PC-3 (cell line): ENCODE measurements at regions not wholly inside any gene's neighbourhood (a gene's known extent, or its start where the extent isn't known, plus 50 kb on each side); places are given as distances from the start of the nearest gene placed in this dataset.

Experiments used
- CTCF ChIP-seq: fragments of 300-600 bp; sonication (generic); conservative IDR thresholded peaks from 2 replicates; pipeline ENCODE4 v1.5.1; 2017; ENCODE audit warnings: antibody characterized with exemption, low read depth, mild to moderate bottlenecking, low read length
- EZH2 ChIP-seq: fragments of 300-600 bp; sonication (generic); IDR thresholded peaks from one replicate; pipeline ENCODE4 v1.6.1; 2017; ENCODE audit warnings: antibody characterized with exemption, mild to moderate bottlenecking, low read length; ENCODE audit not compliant: unreplicated experiment
- EZH2phosphoT487 ChIP-seq: fragments of 300-600 bp; sonication (generic); IDR thresholded peaks from 2 replicates; pipeline ENCODE4 v1.6.1; 2018; ENCODE audit warnings: mild to moderate bottlenecking, antibody characterized with exemption, low read length, borderline replicate concordance

- TF ChIP-seq CTCF, result no peak
- no peak for TF ChIP-seq EZH2
- TF ChIP-seq EZH2phosphoT487, result no peak
Measured at GRCh38 chr13:74675972-74676371, 541.8 kb upstream of the KLF12 start.
